SU-DHL-6 (cell line): ENCODE measurements at regions not wholly inside any gene's neighbourhood (a gene's known extent, or its start where the extent isn't known, plus 50 kb on each side); places are given as distances from the start of the nearest gene placed in this dataset.

Experiments
- CTCF ChIP-seq: fragments of 200-600 bp; sonication (generic); IDR thresholded peaks from one replicate; pipeline ENCODE4 v1.5.1; 2017; ENCODE audit warnings: antibody characterized with exemption, mild to moderate bottlenecking, low read length, moderate library complexity; ENCODE audit not compliant: insufficient read depth, poor library complexity, severe bottlenecking
- EZH2phosphoT487 ChIP-seq: fragments of 200-600 bp; sonication (generic), shearing (Covaris generic); conservative IDR thresholded peaks from 2 replicates; pipeline ENCODE4 v1.6.1; 2018; ENCODE audit warnings: mild to moderate bottlenecking, antibody characterized with exemption, low read length, moderate library complexity, mixed read lengths

GRCh38 chr11:27933992-27934829, 173.7 kb downstream of the KIF18A start:
- no peak for TF ChIP-seq CTCF
- no peak for TF ChIP-seq EZH2phosphoT487
